OCI-LY3 (cell line): ENCODE measurements at regions not wholly inside any gene's neighbourhood (a gene's known extent, or its start where the extent isn't known, plus 50 kb on each side); places are given as distances from the start of the nearest gene placed in this dataset.
A peak's percentile ranks its signal among the peaks of the same experiment; 100 is the strongest.

Experiments used
- H2AFZ ChIP-seq: fragments of 200-600, 300-600 bp; shearing (Covaris generic); 2 replicates; pipeline ENCODE4 v1.6.0; 2014; ENCODE audit warnings: antibody characterized with exemption, low read depth, low read length
- H3K27ac ChIP-seq: fragments of 200-600, 300-600 bp; sonication (generic); 2 replicates; pipeline ENCODE4 v1.5.1; 2014; ENCODE audit warnings: mild to moderate bottlenecking, low read length, moderate library complexity, mixed read lengths
- H3K27me3 ChIP-seq: fragments of 200-600, 300-600 bp; sonication (generic); 2 replicates; pipeline ENCODE4 v1.6.1; 2014; ENCODE audit warnings: low read depth, low read length, mixed read lengths
- H3K36me3 ChIP-seq: fragments of 200-600, 300-600 bp; sonication (generic); replicated peaks from 2 replicates; pipeline ENCODE3; 2014; ENCODE audit warnings: low read depth, low read length, mixed read lengths
- H3K4me1 ChIP-seq: fragments of 300-600, 200-600 bp; sonication (generic); 2 replicates; pipeline ENCODE4 v1.6.1; 2014; ENCODE audit warnings: low read length, mixed read lengths
- H3K4me2 ChIP-seq: fragments of 200-600, 300-600 bp; sonication (generic); 2 replicates; pipeline ENCODE4 v1.6.1; 2014; ENCODE audit warnings: low read length, mixed read lengths
- H3K4me3 ChIP-seq: fragments of 300-600, 200-600 bp; sonication (generic); 2 replicates; pipeline ENCODE4 v1.5.1; 2014; ENCODE audit warnings: antibody characterized with exemption, mild to moderate bottlenecking, low read length, moderate library complexity
- H3K79me2 ChIP-seq: fragments of 300-600, 200-600 bp; shearing (Covaris generic); 2 replicates; pipeline ENCODE4 v1.6.1; 2014; ENCODE audit warnings: mild to moderate bottlenecking, low read length, mixed read lengths
- H3K9ac ChIP-seq: fragments of 300-600, 200-600 bp; shearing (Covaris generic); 2 replicates; pipeline ENCODE4 v1.6.0; 2014; ENCODE audit warnings: mild to moderate bottlenecking, low read length, moderate library complexity
- H3K9me3 ChIP-seq: fragments of 200-600, 300-600 bp; shearing (Covaris generic); 2 replicates; pipeline ENCODE4 v1.6.1; 2014; ENCODE audit warnings: low read length, mixed read lengths; ENCODE audit not compliant: insufficient read depth
- H4K20me1 ChIP-seq: fragments of 200-600, 300-600 bp; sonication (generic); 2 replicates; pipeline ENCODE4 v1.6.1; 2016; ENCODE audit warnings: low read length, mixed read lengths; ENCODE audit not compliant: insufficient read depth
- CTCF ChIP-seq: fragments of 200-600, 300-600 bp; sonication (generic); IDR thresholded peaks from 2 replicates; pipeline ENCODE4 v1.5.1; 2014; ENCODE audit warnings: antibody characterized with exemption, low read length, low read depth
- EZH2phosphoT487 ChIP-seq: fragments of 200-600 bp; shearing (Covaris generic); IDR thresholded peaks from 2 replicates; pipeline ENCODE4 v1.6.1; 2018; ENCODE audit warnings: antibody characterized with exemption, mixed run types, low read depth

GRCh38 chr4:10761903-10762302 is 77.3 kb upstream of the CLNK start:
- no peaks in the 10 kb centered on the region for H3K79me2 ChIP-seq
- no peak overlapping the region for H3K4me3 ChIP-seq
- no peaks in the 10 kb centered on the region for H4K20me1 ChIP-seq
- H3K27me3 ChIP-seq, result no peaks in the 10 kb centered on the region
- H3K36me3 ChIP-seq, result no peaks in the 10 kb centered on the region
- no peak overlapping the region for H3K9ac ChIP-seq
- no peak overlapping the region for H3K4me2 ChIP-seq
- H2AFZ ChIP-seq, result no peak overlapping the region
- H3K4me1 ChIP-seq, result no peaks in the 10 kb centered on the region
- peaks cover 5% of the 10 kb centered on the region; the same call in 1 of the 2 replicates for H3K9me3 ChIP-seq
- TF ChIP-seq EZH2phosphoT487 (no peak), CTCF (no peak)
- no peak overlapping the region for H3K27ac ChIP-seq

DNA sequence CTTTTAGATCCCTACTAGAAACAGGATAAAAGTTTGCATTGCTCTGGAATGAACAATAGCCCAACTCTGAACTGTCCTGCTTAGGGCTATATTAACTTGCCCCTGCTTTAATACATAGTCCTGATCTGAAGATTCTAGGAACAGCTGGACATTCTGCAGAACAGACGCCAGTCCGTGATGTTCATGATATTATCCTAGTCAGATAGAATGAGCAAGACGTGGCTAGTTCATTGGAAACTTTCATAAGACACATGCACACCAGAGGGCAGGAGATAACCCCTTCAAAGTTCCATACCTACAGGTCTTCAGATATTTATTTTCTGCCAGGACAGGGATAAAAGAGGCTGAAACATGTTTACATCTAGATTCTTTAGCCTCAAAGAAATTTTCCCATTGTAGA is 75.5 kb upstream of the CLNK start:
- H3K4me3 ChIP-seq, result no peak overlapping the region
- no peak overlapping the region for H2AFZ ChIP-seq
- no peak overlapping the region for H3K9ac ChIP-seq
- H3K36me3 ChIP-seq, result no peaks in the 10 kb centered on the region
- no peak overlapping the region for H3K27ac ChIP-seq
- peaks cover 5% of the 10 kb centered on the region; the same call in 1 of the 2 replicates for H3K9me3 ChIP-seq
- H3K4me1 ChIP-seq, result no peaks in the 10 kb centered on the region
- H4K20me1 ChIP-seq, result no peaks in the 10 kb centered on the region
- H3K27me3 ChIP-seq, result no peaks in the 10 kb centered on the region
- no peaks in the 10 kb centered on the region for H3K79me2 ChIP-seq
- TF ChIP-seq EZH2phosphoT487 (no peak), CTCF (peak; percentile 9; the same call in 1 of the 2 replicates)
- no peak overlapping the region for H3K4me2 ChIP-seq

- no peaks in the 10 kb centered on the region for H3K36me3 ChIP-seq
- no peak for TF ChIP-seq EZH2phosphoT487
- TF ChIP-seq CTCF, result no peak
- no peak overlapping the region for H3K4me3 ChIP-seq
- H3K9ac ChIP-seq, result no peak overlapping the region
- H4K20me1 ChIP-seq, result no peaks in the 10 kb centered on the region
- no peaks in the 10 kb centered on the region for H3K9me3 ChIP-seq
- H3K27ac ChIP-seq, result no peak overlapping the region
- no peak overlapping the region for H3K4me2 ChIP-seq
- H2AFZ ChIP-seq, result no peak overlapping the region
- H3K4me1 ChIP-seq, result no peaks in the 10 kb centered on the region
- no peaks in the 10 kb centered on the region for H3K79me2 ChIP-seq
- no peaks in the 10 kb centered on the region for H3K27me3 ChIP-seq
These were observed 74.3 kb upstream of the CLNK start for GRCh38 chr4:10758906-10759305.

DNA sequence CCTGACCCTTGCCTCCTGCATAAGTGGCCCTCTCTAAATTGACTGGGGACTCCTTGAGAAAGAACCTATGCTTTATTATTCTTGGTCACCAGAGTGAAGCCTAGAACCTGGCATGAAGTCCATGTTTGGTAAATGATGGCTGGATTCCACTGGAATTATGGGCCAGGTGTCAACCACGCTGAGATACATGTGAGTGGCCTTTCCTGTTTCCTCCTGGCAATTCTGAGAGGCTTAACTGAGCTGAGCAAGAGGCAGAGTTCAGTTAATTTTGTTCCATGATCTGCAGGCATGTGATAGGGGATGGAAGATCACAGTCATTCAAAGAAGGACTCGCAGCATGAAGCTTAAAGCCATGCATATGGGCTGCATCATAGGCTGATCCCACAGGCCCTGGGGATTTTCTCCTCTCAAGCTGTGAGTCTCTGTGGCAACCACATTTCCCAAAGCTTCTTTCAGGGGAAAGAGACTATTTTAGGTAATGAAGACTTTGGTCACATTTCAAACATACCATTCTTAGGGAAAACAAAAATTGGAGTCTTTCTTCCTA is 69.4 kb upstream of the CLNK start:
- Histone ChIP-seq H3K9me3 (no peaks in the 10 kb centered on the region), H3K36me3 (no peaks in the 10 kb centered on the region), H3K4me3 (no peak overlapping the region), H3K9ac (no peak overlapping the region), H3K79me2 (no peaks in the 10 kb centered on the region), H3K4me2 (no peak overlapping the region), H3K4me1 (no peaks in the 10 kb centered on the region), H3K27me3 (peaks cover 6% of the 10 kb centered on the region; the same call in 1 of the 2 replicates), H4K20me1 (no peaks in the 10 kb centered on the region), H3K27ac (no peak overlapping the region), H2AFZ (no peak overlapping the region)
- TF ChIP-seq EZH2phosphoT487 (no peak), CTCF (no peak)
